Liver (tissue), 8 donors: ENCODE measurements at regions not wholly inside any gene's neighbourhood (a gene's known extent, or its start where the extent isn't known, plus 50 kb on each side); places are given as distances from the start of the nearest gene placed in this dataset.
A peak's percentile ranks its signal among the peaks of the same experiment; 100 is the strongest.

Experiments used
- DNase-seq: peaks from one replicate; pipeline ENCODE4 v3.0.0-alpha.2; 2017; ENCODE audit warnings: low spot score
- H3K27ac ChIP-seq, 2 donors: one replicate each; pipeline ENCODE4 v1.7.0; 2013; ENCODE audit warnings: inconsistent platforms in 2 of 2, low read length in 2 of 2, control low read depth in 1 of 2, low read depth in 1 of 2, mild to moderate bottlenecking in 1 of 2
- H3K27me3 ChIP-seq, 4 donors: one replicate each; pipeline versions ENCODE4 v1.6.1 to v1.7.0; 2013; ENCODE audit warnings: low read length in 3 of 4, inconsistent platforms in 1 of 4, mild to moderate bottlenecking in 1 of 4, moderate library complexity in 1 of 4; ENCODE audit not compliant: control insufficient read depth in 4 of 4, insufficient read depth in 4 of 4
- H3K36me3 ChIP-seq, 4 donors: one replicate each; pipeline versions ENCODE4 v1.6.1 to v1.7.0; 2013; ENCODE audit warnings: low read length in 3 of 4, mild to moderate bottlenecking in 3 of 4, low read depth in 1 of 4, moderate library complexity in 1 of 4; ENCODE audit not compliant: control insufficient read depth in 4 of 4, insufficient read depth in 3 of 4
- H3K4me1 ChIP-seq, 4 donors: one replicate each; pipeline versions ENCODE4 v1.6.1 to v1.7.0; 2013; ENCODE audit warnings: low read length in 3 of 4, mild to moderate bottlenecking in 3 of 4, moderate library complexity in 1 of 4; ENCODE audit not compliant: control insufficient read depth in 4 of 4, insufficient read depth in 4 of 4
- H3K4me3 ChIP-seq, 3 donors: one replicate each; pipeline versions ENCODE4 v1.6.1 to v1.7.0; 2013; ENCODE audit warnings: low read length in 3 of 3, control low read depth in 1 of 3, low read depth in 1 of 3, mild to moderate bottlenecking in 1 of 3
- H3K9ac ChIP-seq, 2 donors: one replicate each; pipeline ENCODE4 v1.7.0; 2013; ENCODE audit warnings: low read length in 2 of 2, mild to moderate bottlenecking in 2 of 2, moderate library complexity in 2 of 2, control low read depth in 1 of 2, low read depth in 1 of 2
- H3K9me3 ChIP-seq, 4 donors: one replicate each; pipeline versions ENCODE4 v1.6.1 to v1.7.0; 2013; ENCODE audit warnings: low read length in 3 of 4; ENCODE audit not compliant: control insufficient read depth in 4 of 4
- EGR1 ChIP-seq, 2 donors: IDR thresholded peaks; 2 replicates each; pipeline ENCODE4 v1.6.1; 2016 to 2018; ENCODE audit warnings: antibody characterized with exemption in 2 of 2, low read depth in 2 of 2
- FOXA1 ChIP-seq: IDR thresholded peaks from 2 replicates; pipeline ENCODE4 v1.6.1; 2016; ENCODE audit warnings: antibody characterized with exemption
- FOXA2 ChIP-seq: IDR thresholded peaks from 2 replicates; pipeline ENCODE4 v1.6.1; 2016; ENCODE audit warnings: antibody characterized with exemption
- GABPA ChIP-seq, 2 donors: IDR thresholded peaks in 1 of 2; conservative IDR thresholded peaks in 1 of 2; 2 replicates each; pipeline ENCODE4 v1.6.1; 2016; ENCODE audit warnings: antibody characterized with exemption in 2 of 2, mild to moderate bottlenecking in 1 of 2, moderate library complexity in 1 of 2
- HNF4A ChIP-seq, 2 donors: conservative IDR thresholded peaks; 2 replicates each; pipeline ENCODE4 v1.6.1; 2016; ENCODE audit warnings: antibody characterized with exemption in 2 of 2, mild to moderate bottlenecking in 2 of 2
- HNF4G ChIP-seq: IDR thresholded peaks from 2 replicates; pipeline ENCODE4 v1.6.1; 2016; ENCODE audit warnings: antibody characterized with exemption
- JUND ChIP-seq, 2 donors: IDR thresholded peaks; 2 replicates each; pipeline ENCODE4 v1.6.1; 2016; ENCODE audit warnings: antibody characterized with exemption in 2 of 2
- NR2F2 ChIP-seq: IDR thresholded peaks from 2 replicates; pipeline ENCODE4 v1.6.1; 2016; ENCODE audit warnings: antibody characterized with exemption
- RAD21 ChIP-seq, 2 donors: IDR thresholded peaks; 2 replicates each; pipeline ENCODE4 v1.6.1; 2016; ENCODE audit warnings: antibody characterized with exemption in 2 of 2, mild to moderate bottlenecking in 2 of 2
- RXRA ChIP-seq, 2 donors: IDR thresholded peaks; 2 replicates each; pipeline ENCODE4 v1.6.1; 2017 to 2018; ENCODE audit warnings: antibody characterized with exemption in 2 of 2, mild to moderate bottlenecking in 1 of 2
- SP1 ChIP-seq: IDR thresholded peaks from 2 replicates; pipeline ENCODE4 v1.6.1; 2018; ENCODE audit warnings: antibody characterized with exemption, mild to moderate bottlenecking
- TAF1 ChIP-seq: conservative IDR thresholded peaks from 2 replicates; pipeline ENCODE4 v1.6.1; 2016; ENCODE audit warnings: antibody characterized with exemption, mild to moderate bottlenecking
- YY1 ChIP-seq: IDR thresholded peaks from 2 replicates; pipeline ENCODE4 v1.6.1; 2016; ENCODE audit warnings: antibody characterized with exemption, mild to moderate bottlenecking
- WGBS: extraction: QIAGEN DNeasy Blood & Tissue Kit; methylation state at CpG from one replicate; pipeline ENCODE4 v1.1.7; 2013; 5-methylcytosine and 5-hydroxymethylcytosine counted together
- TF ChIP-seq, protein P1 (sequence below): IDR thresholded peaks from 2 replicates; pipeline ENCODE4 v1.6.1; 2016; ENCODE audit warnings: antibody characterized with exemption
- TF ChIP-seq, protein P2 (sequence below): IDR thresholded peaks from 2 replicates; pipeline ENCODE4 v1.6.1; 2016; ENCODE audit warnings: antibody characterized with exemption
- TF ChIP-seq, protein P3 (sequence below): IDR thresholded peaks from 2 replicates; pipeline ENCODE4 v1.6.1; 2016; ENCODE audit warnings: antibody characterized with exemption
- TF ChIP-seq, protein P4 (sequence below): IDR thresholded peaks from 2 replicates; pipeline ENCODE4 v1.6.1; 2016; ENCODE audit warnings: antibody characterized with exemption, mild to moderate bottlenecking
- TF ChIP-seq, protein P5 (sequence below): fragments of 150-350 bp; IDR thresholded peaks from 2 replicates; pipeline ENCODE4 v1.5.1; 2017; ENCODE audit warnings: improper control_type of control experiment, low read depth, low read length; ENCODE audit not compliant: missing input control
- donor health status: healthy.
- donor health status: healthy.
- donor health status: healthy.
- donor health status: healthy.
- donor health status: healthy.

DNA sequence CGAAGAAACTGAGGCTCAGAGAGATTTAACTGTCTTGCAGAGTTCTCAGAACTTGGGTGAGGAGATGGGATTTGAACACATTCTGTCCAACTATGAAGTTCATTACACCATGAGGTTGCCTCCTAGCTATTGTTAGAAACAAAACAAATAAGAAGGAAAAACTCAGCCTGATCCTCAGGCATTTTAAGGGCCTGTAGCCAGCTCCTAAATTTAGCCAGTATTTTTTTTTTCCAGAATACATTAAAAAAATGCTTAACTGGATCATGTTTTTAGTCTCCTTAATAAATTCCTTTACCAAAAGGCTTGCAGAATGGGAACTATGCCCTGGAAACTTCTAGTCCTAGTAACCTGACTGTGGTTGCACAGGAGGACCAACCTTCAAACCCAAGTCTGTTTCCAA lies 212.0 kb downstream of the CSNK2A3 start:
- Histone ChIP-seq H3K4me1 (peaks cover 0 to 17% (median 9%) of the 10 kb centered on the region in 4 donors), H3K9ac (no peak overlapping the region), H3K36me3 (no peaks in the 10 kb centered on the region), H3K27ac (no peak overlapping the region), H3K4me3 (no peak overlapping the region), H3K9me3 (no peaks in the 10 kb centered on the region), H3K27me3 (no peaks in the 10 kb centered on the region)
- DNase-seq = no peak
- 72% methylated on average over 1 of the region's 1 CpG for WGBS
- TF ChIP-seq, protein P1, sequence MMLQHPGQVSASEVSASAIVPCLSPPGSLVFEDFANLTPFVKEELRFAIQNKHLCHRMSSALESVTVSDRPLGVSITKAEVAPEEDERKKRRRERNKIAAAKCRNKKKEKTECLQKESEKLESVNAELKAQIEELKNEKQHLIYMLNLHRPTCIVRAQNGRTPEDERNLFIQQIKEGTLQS = no peak
- TF ChIP-seq HNF4G (no peak), TAF1 (no peak), HNF4A (conservative IDR thresholded peaks at IDR 0.05) (no peak), EGR1 (IDR thresholded peaks at IDR 0.05; ENCODE audit: low read depth in 2 of 2) (no peak), RAD21 (IDR thresholded peaks at IDR 0.05) (no peak), YY1 (no peak), JUND (IDR thresholded peaks at IDR 0.05) (no peak), RXRA (IDR thresholded peaks at IDR 0.05) (no peak), GABPA (IDR thresholded peaks at IDR 0.05 in 1 of 2, conservative IDR thresholded peaks at IDR 0.05 in 1 of 2) (no peak), FOXA2 (no peak), FOXA1 (no peak), NR2F2 (no peak), SP1 (no peak)
- TF ChIP-seq, protein P2, sequence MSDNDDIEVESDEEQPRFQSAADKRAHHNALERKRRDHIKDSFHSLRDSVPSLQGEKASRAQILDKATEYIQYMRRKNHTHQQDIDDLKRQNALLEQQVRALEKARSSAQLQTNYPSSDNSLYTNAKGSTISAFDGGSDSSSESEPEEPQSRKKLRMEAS = no peak
- TF ChIP-seq, protein P3, sequence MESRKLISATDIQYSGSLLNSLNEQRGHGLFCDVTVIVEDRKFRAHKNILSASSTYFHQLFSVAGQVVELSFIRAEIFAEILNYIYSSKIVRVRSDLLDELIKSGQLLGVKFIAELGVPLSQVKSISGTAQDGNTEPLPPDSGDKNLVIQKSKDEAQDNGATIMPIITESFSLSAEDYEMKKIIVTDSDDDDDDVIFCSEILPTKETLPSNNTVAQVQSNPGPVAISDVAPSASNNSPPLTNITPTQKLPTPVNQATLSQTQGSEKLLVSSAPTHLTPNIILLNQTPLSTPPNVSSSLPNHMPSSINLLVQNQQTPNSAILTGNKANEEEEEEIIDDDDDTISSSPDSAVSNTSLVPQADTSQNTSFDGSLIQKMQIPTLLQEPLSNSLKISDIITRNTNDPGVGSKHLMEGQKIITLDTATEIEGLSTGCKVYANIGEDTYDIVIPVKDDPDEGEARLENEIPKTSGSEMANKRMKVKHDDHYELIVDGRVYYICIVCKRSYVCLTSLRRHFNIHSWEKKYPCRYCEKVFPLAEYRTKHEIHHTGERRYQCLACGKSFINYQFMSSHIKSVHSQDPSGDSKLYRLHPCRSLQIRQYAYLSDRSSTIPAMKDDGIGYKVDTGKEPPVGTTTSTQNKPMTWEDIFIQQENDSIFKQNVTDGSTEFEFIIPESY = no peak
- TF ChIP-seq, protein P4, sequence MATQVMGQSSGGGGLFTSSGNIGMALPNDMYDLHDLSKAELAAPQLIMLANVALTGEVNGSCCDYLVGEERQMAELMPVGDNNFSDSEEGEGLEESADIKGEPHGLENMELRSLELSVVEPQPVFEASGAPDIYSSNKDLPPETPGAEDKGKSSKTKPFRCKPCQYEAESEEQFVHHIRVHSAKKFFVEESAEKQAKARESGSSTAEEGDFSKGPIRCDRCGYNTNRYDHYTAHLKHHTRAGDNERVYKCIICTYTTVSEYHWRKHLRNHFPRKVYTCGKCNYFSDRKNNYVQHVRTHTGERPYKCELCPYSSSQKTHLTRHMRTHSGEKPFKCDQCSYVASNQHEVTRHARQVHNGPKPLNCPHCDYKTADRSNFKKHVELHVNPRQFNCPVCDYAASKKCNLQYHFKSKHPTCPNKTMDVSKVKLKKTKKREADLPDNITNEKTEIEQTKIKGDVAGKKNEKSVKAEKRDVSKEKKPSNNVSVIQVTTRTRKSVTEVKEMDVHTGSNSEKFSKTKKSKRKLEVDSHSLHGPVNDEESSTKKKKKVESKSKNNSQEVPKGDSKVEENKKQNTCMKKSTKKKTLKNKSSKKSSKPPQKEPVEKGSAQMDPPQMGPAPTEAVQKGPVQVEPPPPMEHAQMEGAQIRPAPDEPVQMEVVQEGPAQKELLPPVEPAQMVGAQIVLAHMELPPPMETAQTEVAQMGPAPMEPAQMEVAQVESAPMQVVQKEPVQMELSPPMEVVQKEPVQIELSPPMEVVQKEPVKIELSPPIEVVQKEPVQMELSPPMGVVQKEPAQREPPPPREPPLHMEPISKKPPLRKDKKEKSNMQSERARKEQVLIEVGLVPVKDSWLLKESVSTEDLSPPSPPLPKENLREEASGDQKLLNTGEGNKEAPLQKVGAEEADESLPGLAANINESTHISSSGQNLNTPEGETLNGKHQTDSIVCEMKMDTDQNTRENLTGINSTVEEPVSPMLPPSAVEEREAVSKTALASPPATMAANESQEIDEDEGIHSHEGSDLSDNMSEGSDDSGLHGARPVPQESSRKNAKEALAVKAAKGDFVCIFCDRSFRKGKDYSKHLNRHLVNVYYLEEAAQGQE = no peak
- TF ChIP-seq, protein P5, sequence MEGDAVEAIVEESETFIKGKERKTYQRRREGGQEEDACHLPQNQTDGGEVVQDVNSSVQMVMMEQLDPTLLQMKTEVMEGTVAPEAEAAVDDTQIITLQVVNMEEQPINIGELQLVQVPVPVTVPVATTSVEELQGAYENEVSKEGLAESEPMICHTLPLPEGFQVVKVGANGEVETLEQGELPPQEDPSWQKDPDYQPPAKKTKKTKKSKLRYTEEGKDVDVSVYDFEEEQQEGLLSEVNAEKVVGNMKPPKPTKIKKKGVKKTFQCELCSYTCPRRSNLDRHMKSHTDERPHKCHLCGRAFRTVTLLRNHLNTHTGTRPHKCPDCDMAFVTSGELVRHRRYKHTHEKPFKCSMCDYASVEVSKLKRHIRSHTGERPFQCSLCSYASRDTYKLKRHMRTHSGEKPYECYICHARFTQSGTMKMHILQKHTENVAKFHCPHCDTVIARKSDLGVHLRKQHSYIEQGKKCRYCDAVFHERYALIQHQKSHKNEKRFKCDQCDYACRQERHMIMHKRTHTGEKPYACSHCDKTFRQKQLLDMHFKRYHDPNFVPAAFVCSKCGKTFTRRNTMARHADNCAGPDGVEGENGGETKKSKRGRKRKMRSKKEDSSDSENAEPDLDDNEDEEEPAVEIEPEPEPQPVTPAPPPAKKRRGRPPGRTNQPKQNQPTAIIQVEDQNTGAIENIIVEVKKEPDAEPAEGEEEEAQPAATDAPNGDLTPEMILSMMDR = no peak

DNA sequence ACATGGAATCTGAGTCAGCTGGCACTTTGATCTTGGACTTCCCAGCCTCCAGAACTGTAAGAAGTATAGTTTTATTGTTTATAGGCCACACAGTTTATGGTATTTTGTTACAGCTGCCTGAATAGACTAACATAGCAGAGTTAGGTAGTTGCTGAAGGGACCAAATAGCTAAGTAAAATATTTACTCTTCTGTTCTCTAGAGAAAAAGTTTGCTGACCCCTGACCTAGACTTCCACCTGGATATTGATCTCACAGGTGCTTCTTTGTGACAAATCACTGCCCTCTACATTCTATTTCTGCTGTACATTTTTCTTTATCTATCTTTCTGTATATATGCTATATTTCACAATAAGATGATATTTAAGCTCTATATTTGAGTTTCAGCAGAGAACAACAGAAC lies 212.5 kb downstream of the CSNK2A3 start:
- H3K9ac ChIP-seq = no peak overlapping the region
- H3K4me1 ChIP-seq = peaks cover 0 to 18% (median 11%) of the 10 kb centered on the region in 4 donors
- DNase-seq = no peak
- H3K27me3 ChIP-seq = no peaks in the 10 kb centered on the region
- H3K4me3 ChIP-seq = no peak overlapping the region
- H3K9me3 ChIP-seq = no peaks in the 10 kb centered on the region
- H3K36me3 ChIP-seq = no peaks in the 10 kb centered on the region
- no peak overlapping the region for H3K27ac ChIP-seq
- TF ChIP-seq SP1 = peak; percentile 19
- no peak for TF ChIP-seq GABPA (IDR thresholded peaks at IDR 0.05 in 1 of 2, conservative IDR thresholded peaks at IDR 0.05 in 1 of 2)
- peak; percentile 26 for TF ChIP-seq NR2F2
- no peak for TF ChIP-seq EGR1 (IDR thresholded peaks at IDR 0.05; ENCODE audit: low read depth in 2 of 2)
- TF ChIP-seq, protein P3 = no peak
- TF ChIP-seq, protein P4 = peak; percentile 22
- TF ChIP-seq YY1 = no peak
- TF ChIP-seq, protein P1 = no peak
- no peak for TF ChIP-seq FOXA1
- TF ChIP-seq TAF1 = no peak
- peak; percentile 6 for TF ChIP-seq HNF4G
- TF ChIP-seq, protein P2 = no peak
